Astrocyte (in vitro differentiated cells and primary cell): ENCODE measurements at regions not wholly inside any gene's neighbourhood (a gene's known extent, or its start where the extent isn't known, plus 50 kb on each side); places are given as distances from the start of the nearest gene placed in this dataset.

Source experiments
- DNase-seq: peaks from one replicate; pipeline ENCODE4 v3.0.0-alpha.2; 2010; ENCODE audit warnings: low read depth
- FAIRE-seq: peaks from 2 replicates; lab custom pipeline; 2011; peaks lifted over from hg19 to GRCh38; lab: Jason Lieb, UNC
- H2AFZ ChIP-seq: 2 replicates; pipeline ENCODE4 v1.6.0; 2012; ENCODE audit warnings: low read depth, low read length, inconsistent platforms
- H3K27ac ChIP-seq: 2 replicates; pipeline ENCODE4 v1.5.1; 2011; ENCODE audit warnings: low read depth, low read length, inconsistent platforms
- H3K27me3 ChIP-seq: 2 replicates; pipeline ENCODE4 v1.6.0; 2011; ENCODE audit warnings: low read length, inconsistent platforms; ENCODE audit not compliant: insufficient read depth
- H3K36me3 ChIP-seq: 2 replicates; pipeline ENCODE4 v1.5.1; 2011; ENCODE audit warnings: low read length, inconsistent platforms; ENCODE audit not compliant: insufficient read depth
- H3K4me1 ChIP-seq: 2 replicates; pipeline ENCODE4 v1.5.1; 2011; ENCODE audit warnings: low read length, inconsistent platforms; ENCODE audit not compliant: insufficient read depth
- H3K4me2 ChIP-seq: 2 replicates; pipeline ENCODE4 v1.6.0; 2012; ENCODE audit warnings: low read length, inconsistent platforms
- H3K4me3 ChIP-seq: 2 replicates; pipeline ENCODE4 v1.5.1; 2011; ENCODE audit warnings: low read depth, mild to moderate bottlenecking, low read length, inconsistent platforms; ENCODE audit not compliant: insufficient read depth
- H3K79me2 ChIP-seq: 2 replicates; pipeline ENCODE4 v1.6.0; 2012; ENCODE audit warnings: mild to moderate bottlenecking, low read length, inconsistent platforms; ENCODE audit not compliant: insufficient read depth
- H3K9ac ChIP-seq: 2 replicates; pipeline ENCODE4 v1.6.0; 2012; ENCODE audit warnings: mild to moderate bottlenecking, low read length, inconsistent platforms
- H3K9me3 ChIP-seq: 2 replicates; pipeline ENCODE4 v1.5.1; 2012; ENCODE audit warnings: low read depth, mild to moderate bottlenecking, low read length, inconsistent platforms; ENCODE audit not compliant: insufficient read depth
- H4K20me1 ChIP-seq: 2 replicates; pipeline ENCODE4 v1.6.0; 2012; ENCODE audit warnings: low read length, inconsistent platforms; ENCODE audit not compliant: insufficient read depth
- H3K27ac Mint-ChIP-seq: one replicate; pipeline ENCODE4 v1.8.0; 2021; ENCODE audit warnings: mild to moderate bottlenecking, mixed read lengths; ENCODE audit not compliant: unreplicated experiment
- H3K27me3 Mint-ChIP-seq: one replicate; pipeline ENCODE4 v1.8.0; 2021; ENCODE audit warnings: low read depth, mixed read lengths; ENCODE audit not compliant: unreplicated experiment
- H3K36me3 Mint-ChIP-seq: one replicate; pipeline ENCODE4 v1.8.0; 2021; ENCODE audit warnings: low read depth, mixed read lengths; ENCODE audit not compliant: unreplicated experiment
- H3K4me1 Mint-ChIP-seq: one replicate; pipeline ENCODE4 v1.8.0; 2021; ENCODE audit warnings: low read depth, mixed read lengths; ENCODE audit not compliant: unreplicated experiment
- H3K4me3 Mint-ChIP-seq: one replicate; pipeline ENCODE4 v1.8.0; 2021; ENCODE audit warnings: mild to moderate bottlenecking, moderate library complexity, mixed read lengths; ENCODE audit not compliant: unreplicated experiment
- H3K9me3 Mint-ChIP-seq: one replicate; pipeline ENCODE4 v1.8.0; 2021; ENCODE audit warnings: mild to moderate bottlenecking, mixed read lengths; ENCODE audit not compliant: unreplicated experiment
- CTCF ChIP-seq: IDR thresholded peaks from 2 replicates; pipeline ENCODE4 v1.5.1; 2011; ENCODE audit warnings: low read depth, mild to moderate bottlenecking, inconsistent platforms, low read length, moderate library complexity; ENCODE audit not compliant: insufficient read depth
- EZH2 ChIP-seq: IDR thresholded peaks from 2 replicates; pipeline ENCODE4 v1.6.1; 2012; ENCODE audit warnings: mild to moderate bottlenecking, low read length, inconsistent platforms; ENCODE audit not compliant: insufficient read depth

- Mint-ChIP-seq H3K27ac (no peak overlapping the region), H3K9me3 (no peaks in the 10 kb centered on the region), H3K4me3 (no peak overlapping the region), H3K27me3 (no peaks in the 10 kb centered on the region), H3K36me3 (no peaks in the 10 kb centered on the region), H3K4me1 (peaks cover 16% of the 10 kb centered on the region)
- no peaks in the 10 kb centered on the region for H3K36me3 ChIP-seq
- H3K9me3 ChIP-seq: no peaks in the 10 kb centered on the region
- FAIRE-seq (no peak), DNase-seq (no peak)
- H3K9ac ChIP-seq: no peak overlapping the region
- TF ChIP-seq EZH2 (no peak), CTCF (no peak)
- no peak overlapping the region for H3K4me2 ChIP-seq
- H3K79me2 ChIP-seq: no peaks in the 10 kb centered on the region
- no peaks in the 10 kb centered on the region for H4K20me1 ChIP-seq
- no peak overlapping the region for H3K27ac ChIP-seq
- H2AFZ ChIP-seq: no peak overlapping the region
- no peaks in the 10 kb centered on the region for H3K27me3 ChIP-seq
- H3K4me1 ChIP-seq: no peaks in the 10 kb centered on the region
- H3K4me3 ChIP-seq: no peak overlapping the region
Measured at GRCh38 chr13:39201180-39201579, 162.9 kb downstream of the NHLRC3 start.

GRCh38 chr13:39202746-39203145, 164.5 kb downstream of the NHLRC3 start:
- TF ChIP-seq CTCF: no peak
- TF ChIP-seq EZH2: no peak
- H3K4me3 ChIP-seq: no peak overlapping the region
- no peak overlapping the region for H3K27ac ChIP-seq
- H3K27me3 Mint-ChIP-seq: no peaks in the 10 kb centered on the region
- no peak overlapping the region for H3K4me3 Mint-ChIP-seq
- DNase-seq (no peak), FAIRE-seq (no peak)
- no peaks in the 10 kb centered on the region for H3K36me3 ChIP-seq
- no peaks in the 10 kb centered on the region for H3K9me3 ChIP-seq
- H3K9me3 Mint-ChIP-seq: peaks cover 6% of the 10 kb centered on the region
- H3K27me3 ChIP-seq: no peaks in the 10 kb centered on the region
- no peaks in the 10 kb centered on the region for H4K20me1 ChIP-seq
- no peak overlapping the region for H3K4me2 ChIP-seq
- no peaks in the 10 kb centered on the region for H3K4me1 ChIP-seq
- H3K36me3 Mint-ChIP-seq: no peaks in the 10 kb centered on the region
- H2AFZ ChIP-seq: no peak overlapping the region
- H3K79me2 ChIP-seq: no peaks in the 10 kb centered on the region
- peaks cover 7% of the 10 kb centered on the region for H3K4me1 Mint-ChIP-seq
- no peak overlapping the region for H3K27ac Mint-ChIP-seq
- no peak overlapping the region for H3K9ac ChIP-seq

GRCh38 chr13:39208636-39209035, 170.4 kb downstream of the NHLRC3 start:
- no peak for FAIRE-seq
- no peak for DNase-seq
- no peaks in the 10 kb centered on the region for H3K27me3 ChIP-seq

More at GRCh38 chr13:39208636-39209035, 170.4 kb downstream of the NHLRC3 start:
- H3K4me1 ChIP-seq: no peaks in the 10 kb centered on the region
- no peaks in the 10 kb centered on the region for H4K20me1 ChIP-seq
- H3K9me3 ChIP-seq: no peaks in the 10 kb centered on the region
- no peaks in the 10 kb centered on the region for H3K36me3 ChIP-seq
- Mint-ChIP-seq H3K4me3 (no peak overlapping the region), H3K9me3 (peaks cover 6% of the 10 kb centered on the region), H3K27me3 (no peaks in the 10 kb centered on the region), H3K4me1 (no peaks in the 10 kb centered on the region), H3K27ac (no peak overlapping the region), H3K36me3 (no peaks in the 10 kb centered on the region)
- no peaks in the 10 kb centered on the region for H3K79me2 ChIP-seq
- no peak overlapping the region for H3K9ac ChIP-seq
- no peak overlapping the region for H2AFZ ChIP-seq
- H3K4me3 ChIP-seq: no peak overlapping the region
- TF ChIP-seq EZH2: no peak
- TF ChIP-seq CTCF: no peak
- no peak overlapping the region for H3K4me2 ChIP-seq
- H3K27ac ChIP-seq: no peak overlapping the region
